HG03442 (cell line): ENCODE measurements at regions not wholly inside any gene's neighbourhood (a gene's known extent, or its start where the extent isn't known, plus 50 kb on each side); places are given as distances from the start of the nearest gene placed in this dataset.
"Not testable (repeated sequence)": the region's sequence is repeated elsewhere in the genome, so short reads cannot be mapped to it uniquely, and the experiment has no call there.

Source experiments
- ATAC-seq: cut with Tn5 transposase; IDR thresholded peaks from one replicate; pipeline ENCODE4 v1.9.1; 2021; ENCODE audit warnings: mild to moderate bottlenecking, moderate library complexity; ENCODE audit not compliant: unreplicated experiment

- ATAC-seq, result no peak
These were observed 222.9 kb upstream of the DDHD1 start for GRCh38 chr14:53376064-53376463.

GRCh38 chr14:53375599-53375998 is 222.5 kb upstream of the DDHD1 start:
- no peak for ATAC-seq

GRCh38 chr14:53368711-53369201 is 215.6 kb upstream of the DDHD1 start:
- no peak for ATAC-seq

- no peak for ATAC-seq
These were observed 214.9 kb upstream of the DDHD1 start for GRCh38 chr14:53368066-53368465.

- no peak for ATAC-seq
These were observed 214.5 kb upstream of the DDHD1 start for GRCh38 chr14:53367644-53368026.

- ATAC-seq, result no peak
These were observed 212.5 kb upstream of the DDHD1 start for GRCh38 chr14:53365486-53366130.

GRCh38 chr14:53362916-53363315 is 209.8 kb upstream of the DDHD1 start:
- not testable (repeated sequence) for ATAC-seq

- no peak for ATAC-seq
These were observed 207.7 kb upstream of the DDHD1 start for GRCh38 chr14:53360829-53361228.

GRCh38 chr14:53358166-53358565 is 205.0 kb upstream of the DDHD1 start:
- no peak for ATAC-seq

- ATAC-seq, result no peak
These were observed 203.4 kb upstream of the DDHD1 start for GRCh38 chr14:53356361-53357150.

GRCh38 chr14:53355581-53356112 is 202.5 kb upstream of the DDHD1 start:
- no peak for ATAC-seq

GRCh38 chr14:53354336-53354735 is 201.2 kb upstream of the DDHD1 start:
- no peak for ATAC-seq

- no peak for ATAC-seq
These were observed 197.7 kb upstream of the DDHD1 start for GRCh38 chr14:53350866-53351265.

- no peak for ATAC-seq
These were observed 197.3 kb upstream of the DDHD1 start for GRCh38 chr14:53350429-53350828.

GRCh38 chr14:53346988-53347387 is 193.9 kb upstream of the DDHD1 start:
- ATAC-seq, result no peak

- no peak for ATAC-seq
These were observed 188.2 kb upstream of the DDHD1 start for GRCh38 chr14:53341324-53341723.

- no peak for ATAC-seq
These were observed 185.1 kb upstream of the DDHD1 start for GRCh38 chr14:53338192-53338591.

GRCh38 chr14:53336729-53337128 is 183.6 kb upstream of the DDHD1 start:
- ATAC-seq, result no peak

GRCh38 chr14:53333809-53334208 is 180.7 kb upstream of the DDHD1 start:
- ATAC-seq, result no peak

GRCh38 chr14:53331921-53332320 is 178.8 kb upstream of the DDHD1 start:
- ATAC-seq, result no peak

- ATAC-seq, result no peak
These were observed 178.1 kb upstream of the DDHD1 start for GRCh38 chr14:53331247-53331646.

- no peak for ATAC-seq
These were observed 177.3 kb upstream of the DDHD1 start for GRCh38 chr14:53330441-53330840.
